DND-41 (cell line): ENCODE measurements at regions not wholly inside any gene's neighbourhood (a gene's known extent, or its start where the extent isn't known, plus 50 kb on each side); places are given as distances from the start of the nearest gene placed in this dataset.
A peak's percentile ranks its signal among the peaks of the same experiment; 100 is the strongest.

Experiments used
- CTCF ChIP-seq: IDR thresholded peaks from 2 replicates; pipeline ENCODE4 v1.5.1; 2012; ENCODE audit warnings: borderline replicate concordance, low read length, moderate library complexity, mild to moderate bottlenecking; ENCODE audit not compliant: poor library complexity, severe bottlenecking; ENCODE audit errors: extremely low read depth
- EZH2 ChIP-seq: IDR thresholded peaks from 3 replicates; pipeline ENCODE4 v1.6.1; 2012; ENCODE audit warnings: borderline replicate concordance, low read depth, mild to moderate bottlenecking, moderate library complexity, low read length, inconsistent platforms; ENCODE audit not compliant: severe bottlenecking

GRCh38 chr4:15231265-15232091 lies 196.4 kb upstream of the C1QTNF7 start:
- TF ChIP-seq CTCF: peak; percentile 83
- TF ChIP-seq EZH2: no peak
